ENCODE measurements at regions not wholly inside any gene's neighbourhood (a gene's known extent, or its start where the extent isn't known, plus 50 kb on each side); places are given as distances from the start of the nearest gene placed in this dataset.

DNA sequence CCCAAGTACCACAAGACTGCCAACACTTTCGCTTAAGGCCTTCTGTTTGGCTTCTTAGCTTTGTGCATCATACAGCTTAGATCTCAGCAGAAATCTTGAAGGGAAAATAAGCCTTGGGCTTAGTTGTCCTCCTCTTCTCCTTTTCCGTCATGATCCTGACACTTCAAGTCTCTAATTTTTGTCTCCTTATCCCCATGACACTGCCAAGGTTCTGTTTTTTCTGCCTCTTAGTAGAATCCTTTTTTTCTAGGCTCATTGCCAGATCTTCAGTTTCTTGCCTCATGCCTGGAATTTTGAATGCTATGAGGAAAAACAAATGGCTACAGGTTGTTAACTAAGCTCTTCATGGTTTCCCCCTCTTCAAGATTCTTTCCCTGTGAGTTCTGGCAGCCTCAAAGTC, 450.4 kb downstream of the LRFN5 start:
- intact Hi-C loops (cut with DNase I): no loop called here
- no peak overlapping the region for H3K4me3 ChIP-seq
- TF ChIP-seq, protein P1, sequence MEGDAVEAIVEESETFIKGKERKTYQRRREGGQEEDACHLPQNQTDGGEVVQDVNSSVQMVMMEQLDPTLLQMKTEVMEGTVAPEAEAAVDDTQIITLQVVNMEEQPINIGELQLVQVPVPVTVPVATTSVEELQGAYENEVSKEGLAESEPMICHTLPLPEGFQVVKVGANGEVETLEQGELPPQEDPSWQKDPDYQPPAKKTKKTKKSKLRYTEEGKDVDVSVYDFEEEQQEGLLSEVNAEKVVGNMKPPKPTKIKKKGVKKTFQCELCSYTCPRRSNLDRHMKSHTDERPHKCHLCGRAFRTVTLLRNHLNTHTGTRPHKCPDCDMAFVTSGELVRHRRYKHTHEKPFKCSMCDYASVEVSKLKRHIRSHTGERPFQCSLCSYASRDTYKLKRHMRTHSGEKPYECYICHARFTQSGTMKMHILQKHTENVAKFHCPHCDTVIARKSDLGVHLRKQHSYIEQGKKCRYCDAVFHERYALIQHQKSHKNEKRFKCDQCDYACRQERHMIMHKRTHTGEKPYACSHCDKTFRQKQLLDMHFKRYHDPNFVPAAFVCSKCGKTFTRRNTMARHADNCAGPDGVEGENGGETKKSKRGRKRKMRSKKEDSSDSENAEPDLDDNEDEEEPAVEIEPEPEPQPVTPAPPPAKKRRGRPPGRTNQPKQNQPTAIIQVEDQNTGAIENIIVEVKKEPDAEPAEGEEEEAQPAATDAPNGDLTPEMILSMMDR (IDR thresholded peaks at IDR 0.05): no peak
- no peak overlapping the region for H3K27ac ChIP-seq
- no peaks in the 10 kb centered on the region for H3K4me1 ChIP-seq
- ATAC-seq (no peak), FAIRE-seq (no peak), DNase-seq (no peak)
- no peaks in the 10 kb centered on the region for H3K27me3 ChIP-seq
- WGBS, 2 donors: 63 to 77% methylated on average over 2 of the region's 2 CpGs
- H3K36me3 ChIP-seq: no peaks in the 10 kb centered on the region
- no peaks in the 10 kb centered on the region for H3K9me3 ChIP-seq

DNA sequence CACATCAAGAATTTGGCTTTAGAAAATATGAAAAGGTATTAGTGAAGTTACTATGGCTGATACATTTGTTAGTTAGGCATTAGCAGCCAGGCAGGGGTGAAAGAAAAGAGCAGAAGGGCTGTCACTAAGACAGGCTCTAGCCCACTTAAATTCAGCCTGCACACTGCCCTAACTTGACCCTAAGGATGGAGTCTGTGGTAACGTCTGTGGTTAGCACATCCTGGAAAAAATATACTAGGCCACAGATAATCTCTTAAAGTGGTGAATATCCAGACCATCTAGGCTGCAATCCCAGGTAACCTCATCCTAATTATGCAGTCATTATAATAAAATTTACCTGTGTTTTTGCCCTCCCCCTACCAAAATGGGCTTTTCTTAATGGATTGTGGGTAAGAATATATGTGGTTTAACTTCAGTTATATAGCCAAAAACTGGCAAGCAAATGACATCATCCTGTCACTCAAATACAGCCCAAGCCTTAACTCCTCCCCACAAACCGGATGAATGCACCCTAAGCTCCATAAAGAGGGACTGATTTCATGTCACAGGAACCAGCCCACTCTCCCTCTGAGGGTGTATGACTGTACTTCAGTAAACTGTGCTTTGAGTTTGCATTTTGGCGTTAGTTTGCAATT, 440.9 kb downstream of the LRFN5 start:
- TF ChIP-seq, protein P1 (IDR thresholded peaks at IDR 0.05): no peak
- FAIRE-seq: no peak
- no peaks in the 10 kb centered on the region for H3K4me1 ChIP-seq
- DNase-seq: no peak
- no peaks in the 10 kb centered on the region for H3K27me3 ChIP-seq
- no peak overlapping the region for H3K4me3 ChIP-seq
- no peaks in the 10 kb centered on the region for H3K9me3 ChIP-seq
- ATAC-seq: no peak
- intact Hi-C loops (cut with DNase I): no loop called here
- WGBS, 2 donors: 32 to 45% methylated on average over 3 of the region's 3 CpGs
- H3K36me3 ChIP-seq: no peaks in the 10 kb centered on the region
- no peak overlapping the region for H3K27ac ChIP-seq

DNA sequence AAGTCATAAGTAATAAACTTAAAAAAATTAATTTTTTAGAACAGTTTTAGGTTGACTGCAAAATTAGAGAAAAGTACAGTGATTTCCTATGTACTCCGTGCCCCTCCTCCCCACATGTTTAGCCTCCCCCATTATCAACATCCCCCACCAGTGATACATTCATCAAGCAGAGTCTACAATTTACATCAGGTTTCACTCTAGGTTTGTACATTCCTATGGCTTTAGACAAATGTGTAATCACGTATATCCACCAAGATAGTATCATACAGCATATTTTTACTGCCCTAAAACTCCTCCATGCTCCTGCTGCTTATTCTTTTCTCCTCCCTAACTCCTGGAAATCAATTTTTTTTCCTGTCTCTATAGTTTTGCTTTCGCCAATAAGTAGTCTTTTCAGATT, 438.7 kb downstream of the LRFN5 start:
- FAIRE-seq: no peak
- H3K9me3 ChIP-seq: no peaks in the 10 kb centered on the region
- H3K27ac ChIP-seq: no peak overlapping the region
- no peak for ATAC-seq
- H3K36me3 ChIP-seq: no peaks in the 10 kb centered on the region
- TF ChIP-seq, protein P1 (IDR thresholded peaks at IDR 0.05): no peak
- WGBS, 2 donors: 73 to 78% methylated on average over 3 of the region's 3 CpGs
- intact Hi-C loops (cut with DNase I): no loop called here
- H3K27me3 ChIP-seq: no peaks in the 10 kb centered on the region
- DNase-seq: no peak
- no peaks in the 10 kb centered on the region for H3K4me1 ChIP-seq
- no peak overlapping the region for H3K4me3 ChIP-seq

DNA sequence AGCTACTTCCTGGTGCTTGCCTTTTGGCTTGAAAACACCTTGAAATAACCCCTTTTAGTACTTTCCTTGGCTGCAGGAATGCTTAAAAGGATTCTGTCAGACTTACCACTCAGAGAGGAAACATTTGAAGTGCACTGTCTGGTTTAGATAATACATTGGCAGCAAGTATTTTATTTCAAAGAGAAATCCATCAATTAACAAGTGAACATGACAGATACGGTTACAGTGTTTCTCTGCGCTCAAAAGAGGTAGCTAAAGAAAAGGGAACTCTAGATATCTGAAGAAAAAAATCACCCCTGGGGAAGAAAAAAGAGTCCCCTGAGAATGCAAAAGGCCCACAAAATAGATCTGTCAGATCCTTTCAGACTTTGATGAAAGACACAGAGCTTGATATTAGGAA, 421.9 kb downstream of the LRFN5 start:
- no peaks in the 10 kb centered on the region for H3K4me1 ChIP-seq
- no peaks in the 10 kb centered on the region for H3K9me3 ChIP-seq
- H3K36me3 ChIP-seq: no peaks in the 10 kb centered on the region
- TF ChIP-seq, protein P1 (IDR thresholded peaks at IDR 0.05): no peak
- intact Hi-C loops (cut with DNase I): no loop called here
- no peaks in the 10 kb centered on the region for H3K27me3 ChIP-seq
- WGBS, 2 donors: 75 to 92% methylated on average over 2 of the region's 2 CpGs
- H3K27ac ChIP-seq: no peak overlapping the region
- no peak for FAIRE-seq
- ATAC-seq: no peak
- H3K4me3 ChIP-seq: no peak overlapping the region
- no peak for DNase-seq

DNA sequence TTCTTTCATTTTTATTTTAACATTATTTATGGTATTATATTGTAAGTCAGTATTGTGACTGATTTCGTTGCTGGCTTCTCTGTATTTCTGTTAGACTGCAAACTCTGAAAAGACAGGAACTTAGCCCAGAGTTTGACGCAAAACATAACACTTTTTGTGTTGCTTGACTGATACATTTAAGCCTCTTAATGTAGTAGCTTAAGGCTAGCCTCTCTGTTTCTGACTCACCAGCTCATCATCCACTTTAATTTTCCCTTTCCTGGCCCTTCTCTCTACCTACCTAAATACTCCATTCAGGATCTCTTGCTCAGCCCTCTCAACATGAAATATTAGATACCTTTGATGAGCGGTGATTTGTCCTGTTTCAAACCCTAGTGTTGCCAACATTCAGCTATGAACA, 420.6 kb downstream of the LRFN5 start:
- Histone ChIP-seq H3K27me3 (no peaks in the 10 kb centered on the region), H3K9me3 (no peaks in the 10 kb centered on the region), H3K36me3 (no peaks in the 10 kb centered on the region), H3K27ac (no peak overlapping the region), H3K4me3 (no peak overlapping the region), H3K4me1 (no peaks in the 10 kb centered on the region)
- intact Hi-C loops (cut with DNase I): no loop called here
- TF ChIP-seq, protein P1 (IDR thresholded peaks at IDR 0.05): no peak
- WGBS, 2 donors: 82 to 84% methylated on average over 3 of the region's 3 CpGs
- DNase-seq: no peak
- no peak for ATAC-seq
- no peak for FAIRE-seq

All from pancreas (tissue), 10 donors.